Neural progenitor cell (in vitro differentiated cells): ENCODE measurements at regions not wholly inside any gene's neighbourhood (a gene's known extent, or its start where the extent isn't known, plus 50 kb on each side); places are given as distances from the start of the nearest gene placed in this dataset.

ENCODE experiments used
- DNase-seq: peaks from one replicate; pipeline ENCODE4 v3.0.0-alpha.2; 2016; ENCODE audit warnings: low spot score
- H2AFZ ChIP-seq: fragments of 200-600 bp; sonication (generic); replicated peaks from 2 replicates; pipeline ENCODE4 v1.6.1; 2016; ENCODE audit warnings: antibody characterized with exemption
- H3F3A ChIP-seq: fragments of 200-600 bp; sonication (generic); 2 replicates; pipeline ENCODE4 v1.6.1; 2016; ENCODE audit warnings: antibody characterized with exemption, low read depth
- H3K27ac ChIP-seq: fragments of 200-600 bp; sonication (generic); 2 replicates; pipeline ENCODE4 v1.5.1; 2016; ENCODE audit warnings: mild to moderate bottlenecking
- H3K27me3 ChIP-seq: fragments of 200-600 bp; sonication (generic); 2 replicates; pipeline ENCODE4 v1.6.1; 2016; ENCODE audit warnings: mild to moderate bottlenecking, moderate library complexity
- H3K36me3 ChIP-seq: fragments of 200-600 bp; sonication (generic); 2 replicates; pipeline ENCODE4 v1.5.1; 2016
- H3K4me1 ChIP-seq: fragments of 200-600 bp; sonication (generic); 2 replicates; pipeline ENCODE4 v1.6.1; 2016; ENCODE audit warnings: mixed run types
- H3K4me2 ChIP-seq: fragments of 200-600 bp; sonication (generic); 2 replicates; pipeline ENCODE4 v1.6.1; 2016
- H3K4me3 ChIP-seq: fragments of 200-600 bp; sonication (generic); 2 replicates; pipeline ENCODE4 v1.5.1; 2016
- H3K79me2 ChIP-seq: fragments of 200-600 bp; sonication (generic); 2 replicates; pipeline ENCODE4 v1.6.1; 2016; ENCODE audit warnings: low read depth
- H3K9ac ChIP-seq: fragments of 200-600 bp; sonication (generic); 2 replicates; pipeline ENCODE4 v1.6.1; 2016
- H3K9me3 ChIP-seq: fragments of 200-600 bp; sonication (generic); 2 replicates; pipeline ENCODE4 v1.5.1; 2016; ENCODE audit warnings: low read depth
- H4K20me1 ChIP-seq: fragments of 200-600 bp; sonication (generic); 2 replicates; pipeline ENCODE4 v1.6.1; 2016; ENCODE audit warnings: low read depth
- H3K27ac Mint-ChIP-seq: 3 replicates; pipeline ENCODE4 v1.8.0; 2021; ENCODE audit warnings: mixed read lengths
- H3K27me3 Mint-ChIP-seq: 2 replicates; pipeline ENCODE4 v1.8.0; 2022; ENCODE audit warnings: low read depth, mild to moderate bottlenecking, inconsistent platforms, moderate library complexity, mixed read lengths; ENCODE audit not compliant: insufficient read depth
- H3K36me3 Mint-ChIP-seq: 3 replicates; pipeline ENCODE4 v1.8.0; 2021; ENCODE audit warnings: mixed read lengths
- H3K4me1 Mint-ChIP-seq: 3 replicates; pipeline ENCODE4 v1.8.0; 2021; ENCODE audit warnings: mixed read lengths
- H3K4me3 Mint-ChIP-seq: 3 replicates; pipeline ENCODE4 v1.8.0; 2021; ENCODE audit warnings: mild to moderate bottlenecking, moderate library complexity, mixed read lengths
- H3K9me3 Mint-ChIP-seq: 3 replicates; pipeline ENCODE4 v1.8.0; 2020; ENCODE audit warnings: mixed read lengths
- EZH2 ChIP-seq: fragments of 200-600 bp; sonication (generic); IDR thresholded peaks from 2 replicates; pipeline ENCODE4 v1.6.1; 2017; ENCODE audit warnings: antibody characterized with exemption, mild to moderate bottlenecking, moderate library complexity
- EZH2phosphoT487 ChIP-seq: fragments of 200-600 bp; sonication (generic); IDR thresholded peaks from 2 replicates; pipeline ENCODE4 v1.6.1; 2017; ENCODE audit warnings: antibody characterized with exemption
- TF ChIP-seq, protein P1 (sequence below): fragments of 200-600 bp; sonication (generic); IDR thresholded peaks from 2 replicates; pipeline ENCODE4 v1.5.1; 2017; ENCODE audit warnings: antibody characterized with exemption, mild to moderate bottlenecking

DNA sequence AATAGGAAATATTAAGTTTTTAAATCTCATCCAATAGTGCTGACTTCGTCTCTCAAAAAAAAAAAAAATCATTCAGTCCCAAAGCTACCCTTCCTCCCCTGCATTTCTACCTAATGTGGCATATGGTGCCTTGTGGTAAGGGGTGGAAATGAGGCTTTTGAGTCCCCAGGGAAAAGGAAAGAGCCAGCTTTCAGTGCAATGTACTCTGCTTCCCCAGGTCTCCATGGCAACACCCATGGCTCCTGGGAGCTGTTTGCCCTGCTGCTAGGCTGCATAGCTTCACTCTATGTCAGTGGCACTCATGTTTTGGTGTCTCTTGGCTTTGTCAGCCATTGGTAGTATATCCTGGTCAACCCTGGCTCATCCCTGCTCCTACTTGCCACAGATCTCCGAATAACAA is 175.9 kb downstream of the SLC39A8 start:
- H3K9ac ChIP-seq, result no peak overlapping the region
- H3K4me1 ChIP-seq, result peaks cover 7% of the 10 kb centered on the region
- no peaks in the 10 kb centered on the region for H3K9me3 ChIP-seq
- DNase-seq, result peak; percentile 61
- H3K36me3 ChIP-seq, result no peaks in the 10 kb centered on the region
- H2AFZ ChIP-seq, result no peak overlapping the region
- Mint-ChIP-seq H3K4me1 (peaks cover 19% of the 10 kb centered on the region), H3K36me3 (no peaks in the 10 kb centered on the region), H3K27me3 (peaks cover 1% of the 10 kb centered on the region), H3K9me3 (peaks cover 14% of the 10 kb centered on the region), H3K4me3 (no peak overlapping the region), H3K27ac (peak overlapping the region; percentile 89)
- H3K27me3 ChIP-seq, result no peaks in the 10 kb centered on the region
- TF ChIP-seq EZH2, result no peak
- no peak for TF ChIP-seq EZH2phosphoT487
- TF ChIP-seq, protein P1, sequence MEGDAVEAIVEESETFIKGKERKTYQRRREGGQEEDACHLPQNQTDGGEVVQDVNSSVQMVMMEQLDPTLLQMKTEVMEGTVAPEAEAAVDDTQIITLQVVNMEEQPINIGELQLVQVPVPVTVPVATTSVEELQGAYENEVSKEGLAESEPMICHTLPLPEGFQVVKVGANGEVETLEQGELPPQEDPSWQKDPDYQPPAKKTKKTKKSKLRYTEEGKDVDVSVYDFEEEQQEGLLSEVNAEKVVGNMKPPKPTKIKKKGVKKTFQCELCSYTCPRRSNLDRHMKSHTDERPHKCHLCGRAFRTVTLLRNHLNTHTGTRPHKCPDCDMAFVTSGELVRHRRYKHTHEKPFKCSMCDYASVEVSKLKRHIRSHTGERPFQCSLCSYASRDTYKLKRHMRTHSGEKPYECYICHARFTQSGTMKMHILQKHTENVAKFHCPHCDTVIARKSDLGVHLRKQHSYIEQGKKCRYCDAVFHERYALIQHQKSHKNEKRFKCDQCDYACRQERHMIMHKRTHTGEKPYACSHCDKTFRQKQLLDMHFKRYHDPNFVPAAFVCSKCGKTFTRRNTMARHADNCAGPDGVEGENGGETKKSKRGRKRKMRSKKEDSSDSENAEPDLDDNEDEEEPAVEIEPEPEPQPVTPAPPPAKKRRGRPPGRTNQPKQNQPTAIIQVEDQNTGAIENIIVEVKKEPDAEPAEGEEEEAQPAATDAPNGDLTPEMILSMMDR, result no peak
- H4K20me1 ChIP-seq, result no peaks in the 10 kb centered on the region
- no peaks in the 10 kb centered on the region for H3K79me2 ChIP-seq
- no peak overlapping the region for H3K27ac ChIP-seq
- H3K4me2 ChIP-seq, result no peak overlapping the region
- H3F3A ChIP-seq, result no peaks in the 10 kb centered on the region
- H3K4me3 ChIP-seq, result no peak overlapping the region

DNA sequence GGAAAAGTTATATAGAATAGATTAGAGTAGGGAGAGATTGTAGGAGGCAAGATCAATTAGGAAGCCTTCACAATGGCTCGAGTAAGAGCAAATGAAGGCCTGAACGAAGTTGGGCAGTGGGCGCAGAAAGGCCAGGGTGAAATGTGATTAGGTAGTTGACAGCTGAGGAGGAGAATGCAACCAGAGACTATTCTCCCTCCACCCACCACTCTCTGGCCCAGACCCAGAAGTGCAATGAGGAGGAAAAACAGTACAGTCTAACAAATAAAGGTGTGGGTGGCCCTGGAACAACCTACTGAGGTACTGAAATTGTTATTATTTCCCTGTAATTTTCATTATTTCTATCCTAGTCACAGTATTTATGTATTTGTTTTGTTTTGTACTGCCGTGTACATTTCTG is 176.7 kb downstream of the SLC39A8 start:
- no peak overlapping the region for H2AFZ ChIP-seq
- H4K20me1 ChIP-seq, result no peaks in the 10 kb centered on the region
- no peaks in the 10 kb centered on the region for H3K36me3 ChIP-seq
- no peaks in the 10 kb centered on the region for H3K79me2 ChIP-seq
- no peak overlapping the region for H3K4me3 ChIP-seq
- Mint-ChIP-seq H3K4me1 (peaks cover 27% of the 10 kb centered on the region), H3K4me3 (no peak overlapping the region), H3K27ac (no peak overlapping the region), H3K9me3 (peaks cover 15% of the 10 kb centered on the region), H3K27me3 (peaks cover 3% of the 10 kb centered on the region), H3K36me3 (no peaks in the 10 kb centered on the region)
- H3K27ac ChIP-seq, result no peak overlapping the region
- no peak overlapping the region for H3K9ac ChIP-seq
- peaks cover 7% of the 10 kb centered on the region for H3K4me1 ChIP-seq
- H3K4me2 ChIP-seq, result no peak overlapping the region
- H3K9me3 ChIP-seq, result no peaks in the 10 kb centered on the region
- TF ChIP-seq EZH2 (no peak), EZH2phosphoT487 (no peak)
- TF ChIP-seq, protein P1, result no peak
- H3K27me3 ChIP-seq, result no peaks in the 10 kb centered on the region
- H3F3A ChIP-seq, result no peaks in the 10 kb centered on the region
- DNase-seq, result no peak

DNA sequence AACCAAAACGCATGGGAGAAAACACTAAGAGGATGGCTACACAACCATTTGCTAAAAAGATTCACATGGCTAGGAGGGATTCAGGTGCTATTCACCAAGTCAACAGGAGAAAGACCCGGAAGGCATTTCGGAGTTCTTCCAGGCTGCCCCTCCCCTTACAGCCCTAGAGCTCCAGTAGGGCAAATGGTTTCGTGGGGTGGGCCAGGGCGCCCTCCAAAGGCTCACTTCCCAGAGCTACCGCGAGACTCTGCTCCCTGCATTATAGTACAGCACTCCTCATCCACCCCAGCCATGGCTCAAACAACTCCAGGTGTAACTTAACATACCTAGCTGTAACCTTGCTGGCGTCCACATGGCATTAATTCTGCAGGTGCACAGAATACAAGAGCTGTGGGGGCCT is 179.7 kb downstream of the SLC39A8 start:
- Histone ChIP-seq H3K27me3 (no peaks in the 10 kb centered on the region), H4K20me1 (no peaks in the 10 kb centered on the region), H3K36me3 (no peaks in the 10 kb centered on the region), H3K9me3 (no peaks in the 10 kb centered on the region), H3K4me1 (no peaks in the 10 kb centered on the region), H3K9ac (no peak overlapping the region), H3K4me2 (no peak overlapping the region), H2AFZ (no peak overlapping the region), H3K79me2 (no peaks in the 10 kb centered on the region), H3K27ac (no peak overlapping the region), H3K4me3 (no peak overlapping the region), H3F3A (no peaks in the 10 kb centered on the region)
- no peak for DNase-seq
- H3K36me3 Mint-ChIP-seq, result no peaks in the 10 kb centered on the region
- no peak overlapping the region for H3K4me3 Mint-ChIP-seq
- H3K4me1 Mint-ChIP-seq, result peaks cover 34% of the 10 kb centered on the region
- H3K27ac Mint-ChIP-seq, result no peak overlapping the region
- peaks cover 28% of the 10 kb centered on the region for H3K9me3 Mint-ChIP-seq
- H3K27me3 Mint-ChIP-seq, result peaks cover 3% of the 10 kb centered on the region
- TF ChIP-seq EZH2phosphoT487, result no peak
- TF ChIP-seq EZH2, result no peak
- TF ChIP-seq, protein P1, result no peak
